ENCODE measurements at regions not wholly inside any gene's neighbourhood (a gene's known extent, or its start where the extent isn't known, plus 50 kb on each side); places are given as distances from the start of the nearest gene placed in this dataset.

GRCh38 chr10:59055045-59055444 lies 121.4 kb upstream of the PHYHIPL start:
- Mint-ChIP-seq H3K4me1 (no peaks in the 10 kb centered on the region), H3K9me3 (peaks cover 3 to 34% (median 15%) of the 10 kb centered on the region in 9 donors), H3K27me3 (peaks cover 0 to 8% (median 0%) of the 10 kb centered on the region in 5 donors), H3K36me3 (peaks cover 0 to 18% (median 0%) of the 10 kb centered on the region in 3 donors), H3K4me3 (no peak overlapping the region), H3K27ac (no peak overlapping the region)
- POLR2A ChIA-PET, result no interaction called here
- no peak for DNase-seq
- ATAC-seq, result no peak

DNA sequence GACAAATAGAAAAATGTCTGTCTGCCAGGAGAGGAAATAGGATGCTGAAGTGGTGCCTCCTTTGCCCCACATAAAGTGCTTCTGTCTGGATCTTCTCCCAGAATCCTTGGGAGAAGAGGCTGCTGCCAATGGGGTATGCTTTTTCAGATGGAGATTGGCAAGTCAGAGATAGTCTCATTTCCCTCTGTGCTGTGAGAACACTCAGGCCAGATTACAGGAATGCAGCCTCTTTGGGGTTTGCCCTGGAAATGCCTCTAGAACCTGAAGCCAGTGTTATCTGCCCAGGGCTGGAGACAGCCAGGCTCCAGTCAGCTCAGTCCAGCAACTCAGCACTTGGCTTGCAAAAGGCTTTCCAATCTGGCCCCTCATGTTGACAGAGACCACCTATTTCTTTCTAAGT lies 119.1 kb upstream of the PHYHIPL start:
- DNase-seq (no peak), ATAC-seq (no peak)
- Mint-ChIP-seq H3K27me3 (peaks cover 0 to 8% (median 0%) of the 10 kb centered on the region in 5 donors), H3K4me1 (no peaks in the 10 kb centered on the region), H3K4me3 (no peak overlapping the region), H3K36me3 (peaks cover 0 to 7% (median 0%) of the 10 kb centered on the region in 3 donors), H3K9me3 (peaks cover 0 to 18% (median 9%) of the 10 kb centered on the region in 9 donors), H3K27ac (no peak overlapping the region)
- POLR2A ChIA-PET, result no interaction called here

DNA sequence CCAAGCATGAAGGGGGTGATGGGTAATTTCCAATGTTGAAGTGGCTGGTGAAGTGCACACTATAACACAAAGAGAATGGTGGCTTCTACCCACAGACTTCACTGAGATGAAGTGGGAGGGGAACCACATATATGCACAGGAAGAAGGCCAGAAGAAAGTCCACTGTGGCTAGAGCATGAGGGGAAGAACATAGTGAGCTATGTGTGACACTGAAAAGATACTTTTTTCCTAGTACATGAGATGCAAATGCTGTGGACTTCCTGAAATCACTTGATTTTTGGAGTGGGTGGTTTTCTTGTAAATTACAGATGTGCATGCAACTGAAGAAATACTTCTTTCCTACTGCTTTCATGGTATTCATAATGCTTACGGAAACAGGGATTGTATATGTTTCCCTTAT lies 115.6 kb upstream of the PHYHIPL start:
- DNase-seq, result no peak
- Mint-ChIP-seq H3K36me3 (no peaks in the 10 kb centered on the region), H3K27me3 (peaks cover 0 to 8% (median 3%) of the 10 kb centered on the region in 5 donors), H3K4me1 (no peaks in the 10 kb centered on the region), H3K27ac (no peak overlapping the region), H3K9me3 (peaks cover 0 to 4% (median 0%) of the 10 kb centered on the region in 9 donors), H3K4me3 (no peak overlapping the region)
- no peak for ATAC-seq
- POLR2A ChIA-PET, result no interaction called here

DNA sequence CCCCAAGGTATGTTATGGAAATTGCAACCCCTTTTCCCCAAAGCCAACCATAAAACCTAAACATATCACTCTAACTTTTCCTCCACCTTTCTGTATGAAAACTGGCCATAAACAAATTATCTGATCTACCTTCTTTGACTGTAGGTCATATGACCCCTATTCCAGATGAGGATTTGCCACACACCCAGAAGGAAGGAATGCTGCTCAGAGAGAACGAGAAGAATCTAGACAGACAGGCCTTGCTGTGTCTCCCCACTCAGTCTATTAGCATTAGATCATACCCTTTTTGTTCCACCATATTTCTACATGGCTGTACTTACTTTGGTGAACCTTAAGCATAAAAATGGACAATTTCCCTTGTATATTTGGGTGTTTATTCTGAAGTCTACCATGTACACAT lies 113.0 kb upstream of the PHYHIPL start:
- no peak for ATAC-seq
- H3K4me1 Mint-ChIP-seq, result no peaks in the 10 kb centered on the region
- H3K27ac Mint-ChIP-seq, result no peak overlapping the region
- no peaks in the 10 kb centered on the region for H3K36me3 Mint-ChIP-seq
- peaks cover 0 to 8% (median 2%) of the 10 kb centered on the region in 5 donors for H3K27me3 Mint-ChIP-seq
- POLR2A ChIA-PET, result no interaction called here
- H3K9me3 Mint-ChIP-seq, result peaks cover 0 to 7% (median 0%) of the 10 kb centered on the region in 9 donors
- no peak overlapping the region for H3K4me3 Mint-ChIP-seq
- no peak for DNase-seq

- ATAC-seq (no peak), DNase-seq (no peak)
- POLR2A ChIA-PET, result no interaction called here
- H3K4me1 Mint-ChIP-seq, result no peaks in the 10 kb centered on the region
- peaks cover 0 to 7% (median 2%) of the 10 kb centered on the region in 9 donors for H3K9me3 Mint-ChIP-seq
- no peak overlapping the region for H3K4me3 Mint-ChIP-seq
- peaks cover 0 to 10% (median 0%) of the 10 kb centered on the region in 5 donors for H3K27me3 Mint-ChIP-seq
- no peak overlapping the region for H3K27ac Mint-ChIP-seq
- H3K36me3 Mint-ChIP-seq, result no peaks in the 10 kb centered on the region
These were observed 112.3 kb upstream of the PHYHIPL start for GRCh38 chr10:59064080-59064692.

DNA sequence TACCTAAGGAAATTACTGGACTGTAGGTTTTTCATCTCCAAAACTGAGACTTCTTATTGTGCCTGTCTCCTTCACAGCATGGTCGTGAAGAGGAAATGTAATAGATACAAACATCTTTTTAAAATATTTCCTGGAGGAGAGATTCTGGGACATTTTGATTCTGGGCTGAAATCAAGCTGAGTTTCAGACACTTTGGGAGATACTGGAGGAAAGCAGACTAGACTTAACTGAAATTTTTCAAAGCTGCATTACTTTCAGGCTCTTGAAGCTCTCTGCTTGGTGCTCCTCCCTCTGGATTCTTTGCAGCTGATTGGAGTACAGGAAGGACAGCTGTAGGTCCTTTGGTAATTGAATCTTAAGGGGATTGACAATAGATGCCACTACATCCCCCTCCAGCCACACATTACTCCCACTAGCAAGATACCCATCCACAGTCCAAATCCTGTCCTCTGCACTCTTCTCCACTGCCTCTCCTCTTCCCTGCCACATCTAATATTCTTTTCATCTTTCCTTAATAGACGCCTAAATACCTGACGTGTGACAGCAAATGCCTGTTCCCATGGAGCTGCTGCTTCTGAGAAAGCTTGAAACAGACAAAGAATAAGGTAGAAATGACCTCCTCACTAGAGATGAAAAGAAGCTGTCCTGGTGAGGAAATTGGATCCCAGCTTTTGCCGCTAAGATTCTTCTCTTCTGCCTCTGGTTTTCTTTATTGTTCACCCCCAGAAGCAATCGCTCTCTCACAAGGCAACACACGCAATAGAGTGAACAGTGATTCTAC lies 111.5 kb upstream of the PHYHIPL start:
- no peak for DNase-seq
- Mint-ChIP-seq H3K9me3 (peaks cover 0 to 13% (median 2%) of the 10 kb centered on the region in 9 donors), H3K27me3 (peaks cover 0 to 17% (median 0%) of the 10 kb centered on the region in 5 donors), H3K4me1 (no peaks in the 10 kb centered on the region), H3K36me3 (no peaks in the 10 kb centered on the region), H3K27ac (no peak overlapping the region), H3K4me3 (no peak overlapping the region)
- POLR2A ChIA-PET, result no interaction called here
- no peak for ATAC-seq

GRCh38 chr10:59068581-59069191 lies 107.8 kb upstream of the PHYHIPL start:
- Mint-ChIP-seq H3K4me1 (no peaks in the 10 kb centered on the region), H3K27me3 (peaks cover 0 to 13% (median 0%) of the 10 kb centered on the region in 5 donors), H3K9me3 (peaks cover 0 to 14% (median 3%) of the 10 kb centered on the region in 9 donors), H3K4me3 (no peak overlapping the region), H3K27ac (no peak overlapping the region), H3K36me3 (no peaks in the 10 kb centered on the region)
- DNase-seq, result no peak
- ATAC-seq, result no peak
- POLR2A ChIA-PET, result no interaction called here

GRCh38 chr10:59072038-59072437 lies 104.4 kb upstream of the PHYHIPL start:
- Mint-ChIP-seq H3K4me1 (no peaks in the 10 kb centered on the region), H3K36me3 (no peaks in the 10 kb centered on the region), H3K9me3 (peaks cover 0 to 14% (median 3%) of the 10 kb centered on the region in 9 donors), H3K27ac (no peak overlapping the region), H3K27me3 (peaks cover 0 to 12% (median 0%) of the 10 kb centered on the region in 5 donors), H3K4me3 (no peak overlapping the region)
- ATAC-seq (no peak), DNase-seq (no peak)
- POLR2A ChIA-PET, result no interaction called here

GRCh38 chr10:59073456-59074053 lies 102.9 kb upstream of the PHYHIPL start:
- Mint-ChIP-seq H3K9me3 (peaks cover 0 to 14% (median 2%) of the 10 kb centered on the region in 9 donors), H3K36me3 (no peaks in the 10 kb centered on the region), H3K4me3 (no peak overlapping the region), H3K4me1 (no peaks in the 10 kb centered on the region), H3K27ac (no peak overlapping the region), H3K27me3 (peaks cover 0 to 12% (median 0%) of the 10 kb centered on the region in 5 donors)
- POLR2A ChIA-PET, result no interaction called here
- ATAC-seq (no peak), DNase-seq (no peak)

DNA sequence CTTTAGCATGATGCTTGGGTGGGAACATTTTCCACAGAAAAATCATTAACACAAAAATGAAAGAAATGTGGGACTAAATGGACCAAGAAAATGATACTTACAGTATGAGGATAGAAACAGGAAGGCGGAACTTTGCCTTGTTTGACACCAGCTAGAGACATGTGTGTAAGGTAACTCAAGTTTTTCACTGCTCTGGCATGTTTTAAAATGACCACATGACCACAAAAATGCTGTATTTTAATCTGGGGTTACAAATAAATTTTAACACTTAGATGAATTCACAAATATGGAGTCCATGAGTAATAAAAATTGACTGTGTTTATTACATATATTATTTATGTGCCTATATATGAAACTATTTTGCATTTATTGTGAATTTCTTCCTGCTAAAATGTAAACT lies 100.9 kb upstream of the PHYHIPL start:
- Mint-ChIP-seq H3K27ac (no peak overlapping the region), H3K27me3 (peaks cover 0 to 3% (median 0%) of the 10 kb centered on the region in 5 donors), H3K36me3 (no peaks in the 10 kb centered on the region), H3K4me3 (no peak overlapping the region), H3K9me3 (peaks cover 0 to 3% (median 0%) of the 10 kb centered on the region in 9 donors), H3K4me1 (no peaks in the 10 kb centered on the region)
- ATAC-seq, result no peak
- DNase-seq, result no peak
- POLR2A ChIA-PET, result no interaction called here

- Mint-ChIP-seq H3K27me3 (peaks cover 0 to 3% (median 0%) of the 10 kb centered on the region in 5 donors), H3K4me3 (no peak overlapping the region), H3K27ac (no peak overlapping the region), H3K4me1 (no peaks in the 10 kb centered on the region), H3K9me3 (peaks cover 0 to 8% (median 0%) of the 10 kb centered on the region in 9 donors), H3K36me3 (no peaks in the 10 kb centered on the region)
- no peak for DNase-seq
- no peak for ATAC-seq
- POLR2A ChIA-PET, result no interaction called here
These were observed 98.6 kb upstream of the PHYHIPL start for GRCh38 chr10:59077855-59078254.

DNA sequence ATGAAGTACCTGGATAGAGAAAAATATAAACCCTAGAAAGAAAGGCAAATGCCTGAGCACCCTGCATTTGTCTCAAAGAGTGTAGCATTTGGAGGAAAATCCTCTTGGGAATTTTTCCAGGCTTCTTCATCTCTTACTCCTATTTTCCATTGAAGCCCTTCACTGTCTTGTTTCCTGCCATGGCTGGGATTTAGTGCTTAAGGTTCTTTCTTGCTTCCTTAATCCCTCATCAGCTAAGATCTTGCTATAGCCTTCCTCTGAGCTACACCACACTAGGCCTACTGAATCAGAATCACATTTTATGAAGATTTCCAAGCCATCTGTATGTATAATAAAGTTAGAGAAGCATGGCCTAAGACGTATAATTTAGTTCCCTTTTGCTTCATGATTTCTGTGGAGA lies 97.5 kb upstream of the PHYHIPL start:
- H3K4me1 Mint-ChIP-seq, result no peaks in the 10 kb centered on the region
- peaks cover 0 to 3% (median 0%) of the 10 kb centered on the region in 5 donors for H3K27me3 Mint-ChIP-seq
- DNase-seq, result no peak
- no peaks in the 10 kb centered on the region for H3K36me3 Mint-ChIP-seq
- no peak for ATAC-seq
- no peak overlapping the region for H3K27ac Mint-ChIP-seq
- peaks cover 0 to 12% (median 0%) of the 10 kb centered on the region in 9 donors for H3K9me3 Mint-ChIP-seq
- no peak overlapping the region for H3K4me3 Mint-ChIP-seq
- POLR2A ChIA-PET, result no interaction called here
